NCI-H345 treated with DMSO at 0.1 percent for 48 hours (cell line): ENCODE measurements at regions not wholly inside any gene's neighbourhood (a gene's known extent, or its start where the extent isn't known, plus 50 kb on each side); places are given as distances from the start of the nearest gene placed in this dataset.

Source experiments
- DNase-seq: peaks from one replicate; lab custom pipeline; 2025; ENCODE audit not compliant: unreplicated experiment; lab: John Stamatoyannopoulos, UW

DNA sequence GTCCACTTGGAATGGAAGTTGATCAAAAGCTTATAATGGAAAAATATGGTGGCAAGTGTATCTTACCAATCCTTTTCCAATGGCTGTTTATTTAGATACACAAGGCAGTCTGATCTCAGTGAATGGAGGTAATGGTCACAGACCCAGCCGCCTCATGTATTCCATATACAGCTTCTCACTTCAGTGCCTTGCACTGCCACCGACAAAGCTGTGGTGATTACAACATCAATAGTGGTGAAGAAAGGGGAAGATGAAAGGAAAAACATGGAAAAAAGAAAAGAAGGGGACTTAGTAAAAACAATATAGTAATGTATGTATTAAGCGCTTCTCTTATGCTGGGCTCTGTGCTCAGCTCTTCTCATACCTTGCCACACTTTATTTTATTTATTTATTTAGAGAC lies 297.3 kb upstream of the RASA1 start:
- no peak for DNase-seq

DNA sequence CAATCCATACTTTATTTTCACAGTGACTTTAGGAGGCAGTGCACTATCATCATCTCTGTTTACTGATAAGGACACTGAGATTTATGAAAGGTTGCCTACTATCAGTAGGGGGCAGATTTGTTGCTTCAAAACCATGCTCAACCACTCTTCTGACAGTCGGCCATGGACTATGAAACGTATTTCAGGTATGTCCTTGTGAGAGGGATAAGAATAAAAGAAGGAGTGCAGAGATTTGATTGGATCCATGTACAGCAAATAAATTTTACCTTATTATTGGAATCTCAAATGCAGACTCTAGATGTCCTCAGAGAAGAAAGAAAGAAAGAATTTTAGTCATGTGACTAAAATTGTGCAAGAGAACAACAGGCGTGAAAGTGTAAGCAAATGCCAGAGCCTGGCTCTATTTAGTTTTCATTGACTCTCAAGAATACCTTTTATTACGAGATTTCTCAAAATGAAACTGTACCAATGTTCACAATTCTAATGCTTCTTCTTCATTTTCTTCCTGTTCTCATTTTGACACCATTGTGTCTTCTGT lies 296.6 kb upstream of the RASA1 start:
- no peak for DNase-seq

DNA sequence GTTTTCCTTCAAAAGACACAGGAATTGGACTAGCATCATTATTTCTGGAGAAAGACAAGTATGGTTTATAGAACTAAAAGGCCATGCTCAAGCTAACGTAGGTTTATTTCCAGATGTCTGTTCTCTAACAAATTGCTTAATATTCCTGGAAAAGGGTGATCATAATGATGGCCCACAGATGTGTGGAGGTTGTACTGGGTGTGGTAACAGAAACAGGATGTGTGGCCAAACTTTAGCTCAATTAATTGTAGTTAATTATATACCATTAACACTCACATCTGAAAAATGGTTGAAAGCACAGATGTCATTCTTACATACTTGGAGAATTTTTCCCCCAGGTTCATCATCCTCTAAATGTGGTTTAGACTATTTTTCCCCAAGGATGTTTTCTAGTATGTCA lies 292.7 kb upstream of the RASA1 start:
- no peak for DNase-seq

GRCh38 chr5:86977190-86977589 lies 290.5 kb upstream of the RASA1 start:
- DNase-seq, result no peak

DNA sequence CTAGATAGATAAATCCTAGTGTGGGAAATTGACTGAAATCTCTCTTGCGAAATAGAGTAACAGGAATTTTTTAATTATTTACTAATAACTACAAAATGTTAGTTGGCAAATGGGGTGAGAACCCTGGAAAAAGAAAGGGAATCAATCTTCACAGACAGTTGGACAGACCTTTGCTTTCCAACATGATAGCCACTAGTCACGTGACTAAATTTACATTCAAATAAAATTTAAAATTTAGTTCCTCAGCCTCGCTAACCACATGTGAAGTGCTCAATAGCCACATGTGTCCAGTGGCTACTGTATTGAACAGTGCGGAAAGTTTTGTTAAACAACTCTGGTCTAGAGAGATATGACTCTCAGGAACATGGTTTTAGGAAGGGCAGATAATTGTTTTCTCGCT lies 289.9 kb upstream of the RASA1 start:
- no peak for DNase-seq

- no peak for DNase-seq
These were observed 287.8 kb upstream of the RASA1 start for GRCh38 chr5:86979811-86980411.

DNA sequence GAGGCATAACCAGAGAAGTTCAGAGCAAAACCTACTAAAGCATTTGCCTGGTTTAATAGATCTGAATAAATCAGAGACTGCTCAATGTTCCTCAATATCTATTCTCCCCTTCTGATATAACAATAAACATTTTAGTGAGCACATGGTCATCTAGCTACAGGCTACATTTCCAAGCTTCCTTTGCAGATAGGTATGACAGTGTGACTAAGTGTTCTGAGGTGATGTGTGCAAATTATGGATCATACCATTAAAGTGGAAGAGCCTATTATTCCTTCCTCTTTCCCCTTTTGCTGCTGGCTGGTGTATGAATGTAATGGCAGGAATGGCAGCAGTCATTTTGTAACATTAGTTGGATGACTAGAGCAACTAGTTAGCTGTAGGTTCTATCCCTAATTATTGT lies 285.8 kb upstream of the RASA1 start:
- no peak for DNase-seq

- no peak for DNase-seq
These were observed 284.5 kb upstream of the RASA1 start for GRCh38 chr5:86983208-86983607.

- no peak for DNase-seq
These were observed 280.8 kb upstream of the RASA1 start for GRCh38 chr5:86986837-86987236.

GRCh38 chr5:86997516-86997915 lies 270.2 kb upstream of the RASA1 start:
- no peak for DNase-seq

GRCh38 chr5:86999951-87000350 lies 267.7 kb upstream of the RASA1 start:
- DNase-seq, result no peak

DNA sequence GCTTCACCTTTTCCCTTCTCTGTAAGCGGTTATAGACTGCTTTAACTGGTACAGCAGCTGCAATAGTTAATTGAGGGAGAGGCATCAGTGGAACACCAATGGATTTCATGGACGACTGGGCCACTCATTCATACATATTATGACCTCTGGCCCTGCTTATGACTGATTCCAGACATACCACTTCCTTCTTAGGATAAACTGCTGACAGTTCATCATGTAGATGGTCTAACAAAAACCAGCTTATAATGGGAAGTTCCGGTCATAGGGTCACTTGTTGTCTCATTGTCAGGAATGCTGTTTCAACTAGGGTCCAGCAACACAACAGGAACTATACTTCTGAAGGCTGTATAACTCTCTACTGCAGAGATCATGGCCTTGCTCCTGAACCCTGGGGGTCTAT lies 265.2 kb upstream of the RASA1 start:
- no peak for DNase-seq

- DNase-seq, result no peak
These were observed 263.6 kb upstream of the RASA1 start for GRCh38 chr5:87004101-87004500.

- DNase-seq, result no peak
These were observed 259.9 kb upstream of the RASA1 start for GRCh38 chr5:87007737-87008136.

DNA sequence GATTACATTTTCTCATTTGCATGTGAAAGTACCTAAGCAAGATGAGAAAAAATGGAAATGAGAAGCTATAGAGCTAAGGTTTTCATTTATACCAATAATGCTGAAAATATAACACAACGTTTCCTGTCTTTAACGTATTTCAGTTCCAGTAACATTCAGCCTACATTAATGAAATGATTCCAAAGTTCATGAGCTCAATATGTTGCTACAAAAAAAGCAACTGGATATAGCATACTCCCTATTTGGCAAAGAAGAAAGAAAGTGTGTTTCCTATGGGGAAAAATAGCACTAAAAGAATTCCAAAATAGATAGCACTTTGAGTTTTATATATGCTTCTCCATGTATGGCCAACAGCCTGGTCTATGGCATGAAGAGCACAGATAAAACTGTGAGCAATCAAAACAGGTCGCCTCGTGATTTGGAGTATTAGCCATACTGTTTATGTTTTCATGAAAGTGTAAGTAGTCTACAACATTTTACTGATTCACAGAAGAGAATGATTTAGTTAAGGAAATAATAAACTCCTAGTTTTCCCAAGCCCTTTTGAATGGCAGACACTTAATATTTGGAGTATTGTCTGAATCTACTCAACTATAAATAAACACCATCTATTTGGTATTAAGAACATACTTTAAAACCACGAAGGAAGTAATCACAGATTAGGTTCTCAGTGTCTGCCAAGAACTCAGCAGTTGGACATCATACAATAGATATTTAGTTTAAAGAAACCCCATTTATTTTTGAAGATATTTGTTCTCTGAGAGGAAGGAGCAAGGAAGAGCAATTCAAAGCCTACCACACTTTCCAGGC lies 258.7 kb upstream of the RASA1 start:
- DNase-seq, result no peak

DNA sequence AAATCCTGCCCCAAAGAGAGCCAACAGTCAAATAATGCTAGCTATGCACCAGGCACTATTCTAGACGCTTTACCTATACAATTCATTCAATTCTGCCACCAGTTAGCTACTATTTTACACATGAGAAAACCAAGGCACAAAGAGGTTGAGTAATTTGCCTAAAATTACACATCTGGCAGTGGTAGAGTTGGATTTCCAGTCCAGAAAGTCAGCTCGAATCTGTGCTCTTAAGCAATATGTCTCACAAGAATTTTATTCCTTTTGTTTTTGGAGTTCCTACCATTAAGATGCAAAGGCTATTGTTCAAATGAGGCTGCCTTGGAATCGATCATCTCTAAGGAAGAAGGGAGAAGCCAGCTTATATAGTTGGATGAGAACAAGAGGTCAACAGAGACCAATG lies 256.9 kb upstream of the RASA1 start:
- DNase-seq, result no peak

GRCh38 chr5:87015901-87016300 lies 251.8 kb upstream of the RASA1 start:
- DNase-seq, result no peak

DNA sequence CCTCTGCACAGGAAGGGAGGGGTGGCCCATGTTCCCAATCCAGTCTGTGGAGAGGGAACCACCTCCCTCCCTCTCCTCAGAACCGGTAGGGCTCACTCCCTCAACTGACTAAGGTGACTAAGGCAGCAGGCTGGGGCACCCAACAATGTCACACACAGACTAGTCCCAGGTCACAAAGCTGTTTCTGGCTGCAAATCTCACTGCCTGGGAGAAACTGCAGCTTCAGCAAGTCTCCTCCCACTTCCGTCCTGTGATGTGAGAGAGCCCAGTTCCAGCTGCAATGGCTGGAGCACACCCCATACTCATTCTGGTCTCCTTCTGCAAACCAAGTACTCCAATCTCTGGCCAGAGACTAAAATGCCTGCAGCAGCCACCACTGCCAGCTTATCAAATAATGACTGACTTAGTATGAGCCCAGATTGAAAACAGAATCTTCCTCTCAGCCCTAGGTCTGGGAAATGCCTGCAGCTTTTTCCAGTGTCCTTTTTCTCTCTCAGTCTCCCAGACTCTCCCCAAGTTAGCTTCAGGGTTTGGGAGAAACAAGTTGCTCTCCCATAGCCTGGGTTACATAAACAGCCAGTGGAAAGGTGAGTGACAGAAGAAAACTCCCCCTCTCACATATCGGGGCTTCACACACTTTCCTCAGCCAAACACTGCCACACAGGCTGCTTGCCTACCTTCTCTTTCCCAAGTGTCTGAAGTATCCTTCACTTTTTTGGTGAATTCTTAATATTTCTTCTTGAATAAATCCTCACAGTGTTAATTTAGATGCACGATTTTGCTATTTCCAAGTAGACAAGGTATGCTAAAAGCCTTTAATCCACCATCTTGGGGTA lies 247.4 kb upstream of the RASA1 start:
- DNase-seq, result no peak

DNA sequence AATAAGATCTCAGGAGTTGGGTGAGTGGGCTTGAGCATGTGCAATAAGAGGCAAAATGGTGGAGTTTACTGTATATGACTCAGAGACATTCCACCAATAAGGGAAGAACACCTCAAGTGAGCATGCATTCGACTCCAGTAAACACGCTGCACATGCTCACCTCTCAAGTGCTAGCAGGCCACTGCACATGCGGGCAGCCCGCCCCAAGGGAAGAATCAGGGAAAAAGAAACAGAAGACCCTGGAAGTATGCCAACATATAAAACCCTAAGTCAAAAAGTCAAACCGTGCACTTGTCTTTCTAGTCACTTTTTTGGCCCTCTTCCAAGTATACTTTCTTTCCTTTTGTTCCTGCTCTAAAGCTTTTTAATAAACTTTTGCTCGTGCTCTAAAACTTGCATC lies 245.3 kb upstream of the RASA1 start:
- no peak for DNase-seq

DNA sequence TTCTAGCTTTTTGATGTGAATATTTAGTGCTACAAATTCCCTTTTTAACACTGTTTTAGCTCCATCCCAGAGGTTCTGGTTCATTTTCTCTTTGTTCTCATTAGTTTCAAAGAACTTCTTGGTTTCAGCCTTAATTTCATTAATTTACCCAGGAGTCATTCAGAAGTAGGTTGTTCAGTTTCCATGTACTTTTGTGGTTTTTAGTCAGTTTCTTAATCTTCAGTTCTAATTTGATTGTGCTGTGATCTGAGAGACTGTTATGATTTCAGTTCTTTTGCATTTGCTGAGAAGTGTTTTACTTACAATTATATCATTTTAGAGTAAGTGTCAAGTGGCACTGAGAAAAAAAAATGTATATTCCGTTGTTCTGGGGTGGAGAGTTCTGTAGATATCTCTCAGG lies 240.1 kb upstream of the RASA1 start:
- no peak for DNase-seq

DNA sequence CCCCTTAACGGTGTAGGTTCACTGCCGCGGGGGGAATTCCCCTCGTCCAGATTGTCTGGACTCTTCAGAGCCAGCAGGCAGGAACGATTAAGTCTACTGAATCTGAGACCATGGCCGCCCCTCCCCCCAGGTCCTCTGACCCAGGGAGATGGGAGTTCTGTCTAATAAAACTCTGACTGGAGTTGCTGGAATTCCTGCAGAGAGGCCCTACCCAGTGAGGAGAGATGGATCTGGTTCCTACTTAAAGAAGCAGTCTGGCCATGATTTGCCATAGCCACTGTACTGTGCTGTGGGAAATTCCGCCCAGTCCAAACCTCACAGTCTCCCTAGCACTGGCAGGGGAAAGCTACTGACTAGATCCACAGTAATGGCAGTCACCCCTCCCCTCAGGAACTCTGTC lies 237.7 kb upstream of the RASA1 start:
- no peak for DNase-seq

GRCh38 chr5:87030699-87031098 lies 237.0 kb upstream of the RASA1 start:
- no peak for DNase-seq
